ENCODE measurements at regions not wholly inside any gene's neighbourhood (a gene's known extent, or its start where the extent isn't known, plus 50 kb on each side); places are given as distances from the start of the nearest gene placed in this dataset.

- Histone ChIP-seq H3K27me3 (ENCODE audit: insufficient read depth, low read length) (no peaks in the 10 kb centered on the region), H3K79me2 (ENCODE audit: control insufficient read depth, insufficient read depth, low read length, unreplicated experiment) (peaks cover under 1% of the 10 kb centered on the region), H3K36me3 (ENCODE audit: insufficient read depth, low read length) (peaks cover 32% of the 10 kb centered on the region), H3K4me3 (ENCODE audit: low read depth, low read length) (no peak overlapping the region), H3K27ac (ENCODE audit: low read depth, low read length) (no peak overlapping the region), H3K4me1 (ENCODE audit: control insufficient read depth, insufficient read depth, low read length, unreplicated experiment) (peaks cover 14% of the 10 kb centered on the region), H2AFZ (ENCODE audit: low read length, unreplicated experiment) (no peak overlapping the region)
Measured at GRCh38 chr17:63364944-63365343, 81.2 kb downstream of the CYB561 start.

GRCh38 chr17:63365366-63366240, 80.5 kb downstream of the CYB561 start:
- no peak overlapping the region for H3K27ac ChIP-seq (ENCODE audit: low read depth, low read length)
- H3K36me3 ChIP-seq (ENCODE audit: insufficient read depth, low read length) = peaks cover 29% of the 10 kb centered on the region
- no peak overlapping the region for H3K4me3 ChIP-seq (ENCODE audit: low read depth, low read length)
- peaks cover 14% of the 10 kb centered on the region for H3K4me1 ChIP-seq (ENCODE audit: control insufficient read depth, insufficient read depth, low read length, unreplicated experiment)
- H3K27me3 ChIP-seq (ENCODE audit: insufficient read depth, low read length) = no peaks in the 10 kb centered on the region
- no peaks in the 10 kb centered on the region for H3K79me2 ChIP-seq (ENCODE audit: control insufficient read depth, insufficient read depth, low read length, unreplicated experiment)
- H2AFZ ChIP-seq (ENCODE audit: low read length, unreplicated experiment) = no peak overlapping the region

- Histone ChIP-seq H3K27me3 (ENCODE audit: insufficient read depth, low read length) (no peaks in the 10 kb centered on the region), H3K4me3 (ENCODE audit: low read depth, low read length) (no peak overlapping the region), H3K36me3 (ENCODE audit: insufficient read depth, low read length) (peaks cover 23% of the 10 kb centered on the region)
Measured at GRCh38 chr17:63366241-63366566, 79.9 kb downstream of the CYB561 start.

GRCh38 chr17:63369233-63369632, 76.9 kb downstream of the CYB561 start:
- Histone ChIP-seq H2AFZ (ENCODE audit: low read length, unreplicated experiment) (no peak overlapping the region), H3K4me3 (ENCODE audit: low read depth, low read length) (no peak overlapping the region), H3K27me3 (ENCODE audit: insufficient read depth, low read length) (no peaks in the 10 kb centered on the region), H3K79me2 (ENCODE audit: control insufficient read depth, insufficient read depth, low read length, unreplicated experiment) (no peaks in the 10 kb centered on the region), H3K4me1 (ENCODE audit: control insufficient read depth, insufficient read depth, low read length, unreplicated experiment) (peaks cover 14% of the 10 kb centered on the region), H3K36me3 (ENCODE audit: insufficient read depth, low read length) (peaks cover 14% of the 10 kb centered on the region; the same call in 1 of the 2 replicates), H3K27ac (ENCODE audit: low read depth, low read length) (peak overlapping the region; percentile 30; the same call in 1 of the 2 replicates)

More at GRCh38 chr17:63366241-63366566, 79.9 kb downstream of the CYB561 start:
- H3K4me1 ChIP-seq (ENCODE audit: control insufficient read depth, insufficient read depth, low read length, unreplicated experiment) = peaks cover 14% of the 10 kb centered on the region
- H3K79me2 ChIP-seq (ENCODE audit: control insufficient read depth, insufficient read depth, low read length, unreplicated experiment) = no peaks in the 10 kb centered on the region
- H3K27ac ChIP-seq (ENCODE audit: low read depth, low read length) = no peak overlapping the region
- no peak overlapping the region for H2AFZ ChIP-seq (ENCODE audit: low read length, unreplicated experiment)

- H3K27me3 ChIP-seq (ENCODE audit: insufficient read depth, low read length) = no peaks in the 10 kb centered on the region
- no peak overlapping the region for H2AFZ ChIP-seq (ENCODE audit: low read length, unreplicated experiment)
- no peak overlapping the region for H3K4me3 ChIP-seq (ENCODE audit: low read depth, low read length)
- peaks cover 14% of the 10 kb centered on the region for H3K4me1 ChIP-seq (ENCODE audit: control insufficient read depth, insufficient read depth, low read length, unreplicated experiment)
- H3K27ac ChIP-seq (ENCODE audit: low read depth, low read length) = no peak overlapping the region
- no peaks in the 10 kb centered on the region for H3K79me2 ChIP-seq (ENCODE audit: control insufficient read depth, insufficient read depth, low read length, unreplicated experiment)
- H3K36me3 ChIP-seq (ENCODE audit: insufficient read depth, low read length) = peaks cover 7% of the 10 kb centered on the region; the same call in 1 of the 2 replicates
Measured at GRCh38 chr17:63370696-63371095, 75.4 kb downstream of the CYB561 start.

- Histone ChIP-seq H3K4me3 (ENCODE audit: low read depth, low read length) (no peak overlapping the region), H2AFZ (ENCODE audit: low read length, unreplicated experiment) (no peak overlapping the region), H3K27me3 (ENCODE audit: insufficient read depth, low read length) (no peaks in the 10 kb centered on the region), H3K79me2 (ENCODE audit: control insufficient read depth, insufficient read depth, low read length, unreplicated experiment) (no peaks in the 10 kb centered on the region), H3K4me1 (ENCODE audit: control insufficient read depth, insufficient read depth, low read length, unreplicated experiment) (peaks cover 3% of the 10 kb centered on the region), H3K27ac (ENCODE audit: low read depth, low read length) (no peak overlapping the region), H3K36me3 (ENCODE audit: insufficient read depth, low read length) (peaks cover 22% of the 10 kb centered on the region)
Measured at GRCh38 chr17:63376949-63377348, 69.2 kb downstream of the CYB561 start.

- no peak overlapping the region for H3K4me3 ChIP-seq (ENCODE audit: low read depth, low read length)
- H3K79me2 ChIP-seq (ENCODE audit: control insufficient read depth, insufficient read depth, low read length, unreplicated experiment) = no peaks in the 10 kb centered on the region
- H3K27me3 ChIP-seq (ENCODE audit: insufficient read depth, low read length) = no peaks in the 10 kb centered on the region
- no peak overlapping the region for H3K27ac ChIP-seq (ENCODE audit: low read depth, low read length)
- no peak overlapping the region for H2AFZ ChIP-seq (ENCODE audit: low read length, unreplicated experiment)
- peaks cover 17% of the 10 kb centered on the region for H3K4me1 ChIP-seq (ENCODE audit: control insufficient read depth, insufficient read depth, low read length, unreplicated experiment)
- H3K36me3 ChIP-seq (ENCODE audit: insufficient read depth, low read length) = peaks cover 24% of the 10 kb centered on the region
Measured at GRCh38 chr17:63378411-63379375, 67.4 kb downstream of the CYB561 start.

GRCh38 chr17:63379636-63380035, 66.5 kb downstream of the CYB561 start:
- Histone ChIP-seq H3K79me2 (ENCODE audit: control insufficient read depth, insufficient read depth, low read length, unreplicated experiment) (no peaks in the 10 kb centered on the region), H3K4me3 (ENCODE audit: low read depth, low read length) (no peak overlapping the region), H2AFZ (ENCODE audit: low read length, unreplicated experiment) (no peak overlapping the region), H3K36me3 (ENCODE audit: insufficient read depth, low read length) (peaks cover 26% of the 10 kb centered on the region), H3K27me3 (ENCODE audit: insufficient read depth, low read length) (no peaks in the 10 kb centered on the region), H3K27ac (ENCODE audit: low read depth, low read length) (no peak overlapping the region), H3K4me1 (ENCODE audit: control insufficient read depth, insufficient read depth, low read length, unreplicated experiment) (peaks cover 17% of the 10 kb centered on the region)

GRCh38 chr17:63381101-63381729, 64.9 kb downstream of the CYB561 start:
- Histone ChIP-seq H3K79me2 (ENCODE audit: control insufficient read depth, insufficient read depth, low read length, unreplicated experiment) (no peaks in the 10 kb centered on the region), H3K4me1 (ENCODE audit: control insufficient read depth, insufficient read depth, low read length, unreplicated experiment) (peaks cover 17% of the 10 kb centered on the region), H2AFZ (ENCODE audit: low read length, unreplicated experiment) (no peak overlapping the region), H3K36me3 (ENCODE audit: insufficient read depth, low read length) (peaks cover 26% of the 10 kb centered on the region), H3K27ac (ENCODE audit: low read depth, low read length) (no peak overlapping the region), H3K27me3 (ENCODE audit: insufficient read depth, low read length) (no peaks in the 10 kb centered on the region), H3K4me3 (ENCODE audit: low read depth, low read length) (no peak overlapping the region)

- no peaks in the 10 kb centered on the region for H3K79me2 ChIP-seq (ENCODE audit: control insufficient read depth, insufficient read depth, low read length, unreplicated experiment)
- peaks cover 19% of the 10 kb centered on the region for H3K36me3 ChIP-seq (ENCODE audit: insufficient read depth, low read length)
- H3K4me3 ChIP-seq (ENCODE audit: low read depth, low read length) = no peak overlapping the region
- no peak overlapping the region for H3K27ac ChIP-seq (ENCODE audit: low read depth, low read length)
- peaks cover 17% of the 10 kb centered on the region for H3K4me1 ChIP-seq (ENCODE audit: control insufficient read depth, insufficient read depth, low read length, unreplicated experiment)
- H2AFZ ChIP-seq (ENCODE audit: low read length, unreplicated experiment) = no peak overlapping the region
- no peaks in the 10 kb centered on the region for H3K27me3 ChIP-seq (ENCODE audit: insufficient read depth, low read length)
Measured at GRCh38 chr17:63382136-63382535, 64.0 kb downstream of the CYB561 start.

All from ACC112 (cell line).